HG02571 (cell line): ENCODE measurements at regions not wholly inside any gene's neighbourhood (a gene's known extent, or its start where the extent isn't known, plus 50 kb on each side); places are given as distances from the start of the nearest gene placed in this dataset.
"Not testable (repeated sequence)": the region's sequence is repeated elsewhere in the genome, so short reads cannot be mapped to it uniquely, and the experiment has no call there.

Source experiments
- ATAC-seq: cut with Tn5 transposase; IDR thresholded peaks from one replicate; pipeline ENCODE4 v1.9.1; 2021; ENCODE audit warnings: mild to moderate bottlenecking, moderate library complexity; ENCODE audit not compliant: unreplicated experiment

DNA sequence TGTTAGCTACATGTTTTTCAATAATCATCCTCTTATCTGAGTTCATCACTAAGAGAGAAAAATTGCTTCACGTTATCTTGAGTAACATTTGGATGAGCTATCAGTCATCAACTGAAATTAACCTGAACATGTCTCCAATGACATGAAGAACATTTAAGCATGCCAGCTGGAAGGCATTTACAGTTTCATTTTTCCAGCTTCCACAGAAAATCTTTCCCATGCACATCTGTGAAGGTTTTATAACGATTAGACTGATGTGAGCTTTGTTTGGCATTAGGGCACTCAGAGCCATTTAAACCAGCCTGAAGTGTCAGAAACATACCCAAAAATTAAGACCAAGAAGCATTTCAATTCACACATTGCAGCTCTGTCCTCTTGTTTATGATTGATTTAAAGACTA lies 235.8 kb upstream of the ARHGEF26 start:
- no peak for ATAC-seq

DNA sequence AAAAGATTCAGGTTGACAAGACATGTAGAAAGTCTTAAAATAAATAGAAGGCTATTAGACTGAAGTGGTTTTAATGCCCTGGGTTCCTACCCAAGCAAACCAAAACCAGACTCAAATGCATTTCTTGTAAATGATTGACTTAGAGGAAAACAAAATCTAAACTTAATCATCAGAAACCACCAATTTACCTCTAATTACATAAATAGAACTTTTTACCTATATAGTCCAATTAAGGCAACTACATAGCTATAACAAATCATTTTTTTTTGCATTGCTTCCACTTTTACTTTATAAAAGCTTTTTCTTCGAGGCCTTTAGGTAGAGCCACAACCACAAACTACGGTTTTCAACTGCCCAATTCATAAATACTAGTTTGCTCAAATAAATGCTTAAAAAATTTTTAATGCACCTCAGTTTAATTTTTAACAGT lies 231.3 kb upstream of the ARHGEF26 start:
- no peak for ATAC-seq

DNA sequence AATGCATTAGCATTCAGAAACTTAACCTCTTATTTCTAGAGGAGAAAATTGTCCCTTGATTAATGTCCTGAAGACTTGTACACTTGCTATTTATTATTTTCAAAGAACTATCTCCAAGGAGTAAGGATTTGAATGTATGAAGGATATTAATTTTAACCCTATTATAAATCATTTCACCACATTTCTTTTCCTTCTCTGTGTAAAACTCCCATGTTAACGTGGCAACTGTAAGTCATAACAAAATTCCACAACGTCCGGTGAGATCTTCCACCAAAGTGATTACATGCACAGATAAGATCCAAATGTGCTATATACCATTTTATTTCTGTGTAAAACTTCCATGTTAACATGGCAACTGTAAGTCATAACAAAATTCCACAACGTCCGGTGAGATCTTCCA lies 229.1 kb upstream of the ARHGEF26 start:
- ATAC-seq, result no peak

DNA sequence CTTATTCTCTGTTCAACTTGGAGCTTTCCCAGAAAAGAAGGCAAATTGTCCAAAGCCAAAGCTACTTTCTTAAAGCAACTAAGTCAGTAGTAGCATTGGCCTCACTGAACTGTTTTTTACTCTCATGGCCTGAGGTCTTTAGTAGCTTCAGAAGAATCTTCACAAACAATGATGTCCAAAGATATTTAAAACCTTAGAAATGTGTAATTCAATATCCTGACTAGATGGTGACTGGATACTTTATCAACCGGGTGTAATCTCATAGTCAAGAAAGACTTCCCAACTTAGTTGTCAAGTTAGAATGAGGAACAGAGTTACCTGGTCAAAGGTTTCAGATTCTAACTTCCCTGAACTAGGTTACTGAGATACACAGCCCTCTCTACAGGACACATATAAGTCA lies 226.3 kb upstream of the ARHGEF26 start:
- no peak for ATAC-seq

DNA sequence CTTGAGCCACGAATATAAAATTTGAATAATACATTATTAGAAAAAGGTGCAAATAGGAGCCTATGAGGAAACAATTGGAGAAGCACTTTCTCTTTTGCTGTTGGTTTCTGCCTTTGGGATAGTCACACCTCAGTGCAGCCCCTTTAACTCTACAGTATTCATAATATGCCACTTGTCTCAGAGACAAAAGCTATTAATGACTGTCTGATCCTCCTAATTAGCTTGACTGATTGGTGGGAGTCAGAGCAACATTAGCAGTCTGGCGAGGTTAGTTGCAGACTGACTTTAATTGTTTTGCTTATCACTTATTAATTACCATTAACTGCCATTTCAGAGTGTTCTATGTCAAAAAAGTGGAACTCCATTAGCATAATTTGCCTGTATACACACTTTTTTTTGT lies 225.0 kb upstream of the ARHGEF26 start:
- ATAC-seq, result no peak

DNA sequence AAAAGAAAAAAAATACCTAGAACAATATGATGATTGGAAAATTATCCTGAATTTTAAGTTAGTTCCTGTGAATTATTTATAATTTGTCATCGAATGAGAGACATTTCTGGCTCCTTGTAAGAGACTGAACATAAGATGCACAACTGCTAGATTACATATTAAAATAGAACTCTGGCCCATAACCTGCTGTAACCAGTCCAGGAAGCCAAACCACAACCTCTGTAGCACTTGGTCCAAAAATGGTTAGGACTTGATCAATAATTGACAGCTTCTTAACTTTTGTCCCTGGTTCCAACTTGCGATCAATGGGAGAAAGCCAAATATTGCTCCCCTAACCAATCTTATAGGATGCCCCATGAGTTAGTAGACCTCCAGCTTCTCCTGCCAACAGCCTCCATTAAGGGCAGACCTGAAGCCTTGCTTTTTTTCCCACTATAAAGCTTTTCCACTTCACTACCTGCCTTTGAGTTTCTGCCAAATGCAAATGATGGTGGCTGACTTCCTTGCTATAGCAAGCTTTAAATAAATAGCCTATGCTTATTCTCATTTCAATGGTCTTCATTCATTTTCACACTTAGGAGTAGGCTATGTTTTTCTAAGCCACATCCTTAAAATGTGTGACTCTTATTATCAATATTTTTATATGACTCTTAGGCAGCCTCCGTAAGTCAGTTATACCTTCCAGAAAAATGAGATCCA lies 224.0 kb upstream of the ARHGEF26 start:
- peak; percentile 63 for ATAC-seq

DNA sequence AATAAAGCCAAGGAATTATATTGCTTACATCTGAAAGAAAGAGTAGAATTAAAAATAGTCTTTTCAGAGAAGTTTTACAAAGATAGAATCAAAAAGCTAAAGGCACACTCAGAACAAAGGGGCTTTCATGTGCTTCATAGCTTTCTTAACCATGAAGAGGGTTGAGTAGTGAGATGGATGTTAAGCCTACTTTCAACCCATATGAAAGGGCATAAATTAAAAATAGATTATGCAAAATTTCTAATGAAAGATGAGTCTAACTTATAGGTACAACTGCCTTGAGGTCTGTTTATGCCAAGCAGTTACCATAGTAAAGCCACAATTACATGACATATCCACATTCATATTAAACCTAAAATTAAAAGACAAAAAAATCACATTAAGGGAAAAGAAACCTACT lies 223.3 kb upstream of the ARHGEF26 start:
- ATAC-seq, result peak; percentile 83

DNA sequence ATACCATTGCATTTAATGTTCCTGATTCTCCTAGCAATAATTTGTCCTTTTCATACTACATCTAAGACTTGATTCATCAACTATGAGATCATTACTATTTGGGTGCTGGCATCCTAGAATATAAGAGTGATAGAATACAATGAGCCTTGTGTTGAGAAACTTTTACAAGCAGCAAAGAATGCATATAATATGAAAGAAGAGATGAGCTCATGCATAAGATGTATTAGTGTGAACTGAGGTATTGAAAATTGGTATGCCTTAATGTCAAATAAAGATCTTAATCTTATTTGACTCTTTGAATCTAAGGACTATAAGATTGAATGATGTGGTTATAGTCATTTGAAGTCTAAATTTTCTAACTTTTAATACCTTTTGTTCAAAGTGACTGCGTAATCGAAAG lies 220.0 kb upstream of the ARHGEF26 start:
- ATAC-seq, result no peak

DNA sequence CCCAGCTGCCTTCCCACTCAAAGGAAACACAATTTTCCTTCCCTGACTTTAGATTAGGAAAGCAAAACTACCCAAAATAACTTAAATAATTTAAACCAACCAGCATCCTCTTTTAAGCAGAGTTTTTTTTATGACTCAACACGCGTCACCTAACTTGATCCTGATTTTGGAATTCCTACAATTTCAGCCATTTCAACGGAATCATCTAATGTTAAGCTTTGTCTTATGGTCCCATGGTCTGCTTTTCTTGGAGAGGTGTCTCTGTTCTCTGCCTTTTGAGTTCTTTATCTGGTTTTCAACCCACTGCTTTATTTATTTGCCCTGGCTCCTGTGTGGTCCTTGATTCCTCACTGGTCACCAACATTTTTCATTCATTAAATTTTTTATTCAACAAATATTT lies 219.2 kb upstream of the ARHGEF26 start:
- no peak for ATAC-seq

DNA sequence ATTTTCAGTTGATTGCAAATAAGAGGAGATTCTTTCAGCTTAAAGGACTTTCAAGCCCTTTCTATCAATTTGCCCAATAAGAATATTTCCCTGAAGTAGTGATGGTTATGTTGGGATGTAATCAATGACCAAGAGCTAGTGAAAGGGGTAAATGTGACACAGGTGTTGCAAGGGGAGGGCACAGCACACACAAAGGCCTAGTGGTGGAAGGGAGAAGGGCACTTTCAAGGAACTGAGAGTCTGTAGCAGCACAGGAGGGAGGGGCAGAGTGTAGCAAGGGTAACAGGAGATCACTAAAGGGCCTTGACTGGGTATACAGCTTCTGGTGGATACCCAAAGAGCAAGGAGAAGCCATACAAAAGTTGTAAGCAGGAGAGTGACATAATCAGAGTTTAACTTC lies 217.8 kb upstream of the ARHGEF26 start:
- ATAC-seq, result peak; percentile 75

DNA sequence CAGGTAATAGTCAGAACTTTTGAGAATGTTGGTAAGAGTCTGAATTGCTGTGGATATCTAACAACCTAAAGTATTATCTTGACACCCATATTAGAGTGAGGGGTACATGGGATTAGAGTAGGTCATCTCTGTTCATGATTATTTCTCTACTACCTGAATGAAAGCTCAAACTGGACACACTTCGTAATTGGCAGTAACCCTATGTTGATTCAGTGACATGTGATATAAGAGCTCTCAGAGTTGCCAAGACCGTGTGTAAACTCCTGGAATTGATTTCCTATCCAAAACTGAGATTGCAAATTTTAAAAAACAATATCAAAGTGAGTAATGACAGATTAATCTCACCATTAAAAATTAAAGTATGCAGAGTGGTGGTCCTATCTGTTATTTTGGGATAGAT lies 214.8 kb upstream of the ARHGEF26 start:
- no peak for ATAC-seq

DNA sequence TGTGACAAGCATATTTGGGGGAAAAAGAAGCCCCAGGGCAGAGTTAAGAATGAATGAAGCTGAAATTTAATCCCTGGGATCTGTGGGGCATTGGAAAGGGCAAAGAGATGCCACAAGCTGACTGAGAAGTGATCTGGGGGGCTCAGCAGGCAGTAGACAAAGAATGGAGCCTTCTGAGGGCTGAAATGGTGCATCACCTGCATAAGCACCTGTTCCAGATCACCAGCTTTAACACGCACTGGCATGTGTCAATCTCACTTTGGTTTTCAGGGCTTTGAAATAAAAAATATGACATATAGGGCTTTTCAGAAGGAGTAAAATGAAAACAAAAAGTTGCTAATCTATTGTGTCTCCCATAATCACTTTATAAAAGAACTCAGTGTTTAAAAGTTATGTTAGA lies 210.8 kb upstream of the ARHGEF26 start:
- ATAC-seq, result no peak

DNA sequence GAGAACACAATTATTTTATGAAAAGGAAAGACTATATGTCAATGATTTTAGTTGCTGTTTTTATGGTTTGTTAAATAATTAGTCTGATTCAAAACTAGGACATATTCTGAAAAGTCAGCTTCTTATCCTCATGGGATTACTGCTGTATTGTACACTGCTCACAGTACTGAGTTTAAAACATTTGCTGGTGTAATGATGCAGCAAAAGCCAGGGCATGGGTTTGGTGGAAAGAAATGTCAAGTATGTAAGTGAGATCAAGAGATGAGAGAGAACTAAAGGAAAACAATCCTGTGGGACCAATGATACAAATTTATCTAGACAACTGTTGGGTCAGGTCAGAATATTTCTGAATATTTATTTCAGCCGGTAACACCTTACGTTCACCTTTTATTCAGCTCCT lies 210.1 kb upstream of the ARHGEF26 start:
- no peak for ATAC-seq

DNA sequence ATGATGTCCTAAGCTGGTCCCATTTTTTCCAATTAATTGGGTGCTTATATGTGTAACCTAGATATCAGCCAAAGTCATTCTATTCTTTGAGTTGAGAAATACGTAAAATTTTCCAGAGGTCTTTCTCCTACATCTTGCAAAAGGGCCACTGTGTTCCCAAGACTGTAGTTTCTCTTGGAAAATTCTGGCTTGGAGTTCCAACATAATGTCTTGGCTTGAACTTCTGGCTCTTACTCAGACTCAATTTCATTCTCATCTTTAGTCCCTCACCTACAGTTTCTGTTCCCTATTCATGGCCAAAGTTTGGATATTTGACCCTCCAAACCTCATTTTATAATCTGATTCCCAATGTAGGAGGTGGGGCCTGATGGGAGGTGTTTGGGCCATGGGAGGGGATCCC lies 201.4 kb upstream of the ARHGEF26 start:
- ATAC-seq, result no peak

DNA sequence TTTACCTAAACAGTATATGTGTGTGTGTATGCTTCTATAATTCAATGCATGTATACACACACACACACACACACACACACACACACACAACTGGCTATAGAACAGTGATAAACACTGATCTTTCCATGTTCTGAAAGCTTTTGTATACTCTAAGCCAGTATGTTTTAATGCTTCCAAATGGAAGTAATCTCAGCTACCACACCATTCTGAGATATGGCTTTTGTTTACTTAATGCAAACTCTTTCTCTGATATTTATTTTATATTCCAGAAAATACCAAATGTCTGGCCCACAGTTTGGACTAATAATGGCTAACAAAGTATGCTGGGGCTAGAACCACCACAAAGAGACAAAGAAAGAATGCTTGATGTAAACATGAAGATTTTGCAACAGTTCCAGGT lies 199.4 kb upstream of the ARHGEF26 start:
- no peak for ATAC-seq

DNA sequence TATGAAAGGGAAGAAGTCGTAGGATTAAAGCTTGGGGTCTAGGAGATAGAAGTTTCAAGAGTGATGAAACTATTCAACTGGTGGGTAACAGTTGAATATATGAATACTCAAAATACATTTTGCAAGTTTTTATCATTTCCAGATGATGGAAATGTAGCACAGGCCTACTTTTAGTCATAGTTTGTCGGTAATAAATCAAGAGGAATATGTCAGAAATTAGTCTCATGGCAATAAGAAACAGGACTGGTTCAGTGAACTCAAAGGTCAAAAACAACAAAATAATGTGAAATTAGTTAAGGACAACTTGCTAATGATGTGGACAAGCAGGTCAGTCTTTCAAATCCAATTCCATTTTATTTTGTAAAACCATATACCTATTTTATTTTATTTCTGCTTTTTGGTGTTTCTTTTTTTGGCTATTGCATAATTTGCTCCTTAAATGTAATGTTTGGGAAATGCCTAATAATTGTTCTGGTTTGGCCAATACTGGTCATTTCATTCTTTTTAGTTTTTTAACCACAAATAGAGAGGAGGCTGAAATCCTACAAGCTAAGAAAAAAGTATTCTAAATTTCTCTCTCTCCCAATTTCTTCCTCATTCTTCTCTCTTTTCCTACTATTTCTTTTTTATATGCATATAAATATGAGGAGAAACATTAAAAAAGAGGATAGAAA lies 195.2 kb upstream of the ARHGEF26 start:
- no peak for ATAC-seq

DNA sequence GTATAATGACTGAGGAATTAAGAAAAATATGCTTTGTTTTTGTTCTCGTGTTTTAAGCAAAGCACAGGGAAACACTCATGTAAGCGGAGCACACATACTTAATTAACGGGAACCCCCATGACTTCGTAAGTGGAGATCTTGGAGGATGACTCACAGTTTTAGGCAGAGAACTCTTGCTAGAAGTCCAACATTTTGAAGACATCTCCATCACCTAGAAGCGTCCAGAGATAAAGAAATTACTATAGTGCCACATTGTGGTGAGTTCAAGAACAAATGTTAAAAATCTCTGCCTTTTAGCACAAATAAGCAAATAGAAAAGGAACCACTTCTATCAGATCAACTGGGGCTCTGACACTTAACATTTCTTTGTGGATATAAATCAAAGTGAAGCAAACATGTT lies 194.1 kb upstream of the ARHGEF26 start:
- ATAC-seq, result no peak

DNA sequence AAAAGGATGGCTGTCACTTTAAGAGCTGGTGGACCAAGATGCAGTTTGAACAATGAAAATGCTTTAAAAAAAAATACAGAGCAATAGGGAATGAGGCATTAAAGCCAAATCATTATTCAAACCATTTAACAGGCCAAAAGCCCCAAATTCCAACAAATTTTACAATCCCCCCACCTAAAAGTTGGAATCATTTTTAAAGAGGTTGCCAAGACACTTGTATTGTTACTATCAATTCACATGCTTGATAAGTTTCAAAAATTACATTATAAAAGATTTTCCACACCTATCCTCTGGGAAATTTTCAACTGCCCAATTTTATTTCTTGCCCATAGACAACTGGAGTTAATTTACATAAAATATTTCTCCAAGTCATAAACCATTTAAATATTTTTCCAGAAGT lies 192.3 kb upstream of the ARHGEF26 start:
- no peak for ATAC-seq

DNA sequence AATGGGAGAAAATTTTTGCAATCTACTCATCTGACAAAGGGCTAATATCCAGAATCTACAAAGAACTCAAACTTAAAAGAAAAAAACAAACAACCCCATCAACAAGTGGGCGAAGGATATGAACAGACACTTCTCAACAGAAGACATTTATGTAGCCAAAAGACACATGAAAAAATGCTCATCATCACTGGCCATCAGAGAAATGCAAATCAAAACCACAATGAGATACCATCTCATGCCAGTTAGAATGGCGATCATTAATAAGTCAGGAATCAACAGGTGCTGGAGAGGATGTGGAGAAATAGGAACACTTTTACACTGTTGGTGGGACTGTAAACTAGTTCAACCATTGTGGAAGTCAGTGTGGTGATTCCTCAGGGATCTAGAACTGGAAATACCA lies 187.7 kb upstream of the ARHGEF26 start:
- not testable (repeated sequence) for ATAC-seq

DNA sequence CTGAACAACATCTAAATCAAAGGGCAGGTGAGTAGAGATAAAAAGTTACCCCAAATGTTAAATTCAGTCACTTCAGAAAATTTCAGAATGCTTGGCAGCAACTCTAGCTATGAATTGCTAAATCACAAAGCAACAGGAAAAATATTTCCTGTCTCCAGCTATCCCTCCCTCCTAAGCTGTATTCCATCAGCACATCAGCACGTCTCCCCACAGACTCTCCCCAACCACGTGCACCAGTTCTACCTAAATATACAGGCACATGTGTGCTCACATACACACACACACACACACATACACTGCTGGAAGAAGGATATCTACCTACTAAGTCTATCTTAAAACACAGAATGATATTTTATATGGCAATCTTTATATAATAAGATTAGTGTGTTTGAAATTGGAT lies 177.1 kb upstream of the ARHGEF26 start:
- ATAC-seq, result no peak

DNA sequence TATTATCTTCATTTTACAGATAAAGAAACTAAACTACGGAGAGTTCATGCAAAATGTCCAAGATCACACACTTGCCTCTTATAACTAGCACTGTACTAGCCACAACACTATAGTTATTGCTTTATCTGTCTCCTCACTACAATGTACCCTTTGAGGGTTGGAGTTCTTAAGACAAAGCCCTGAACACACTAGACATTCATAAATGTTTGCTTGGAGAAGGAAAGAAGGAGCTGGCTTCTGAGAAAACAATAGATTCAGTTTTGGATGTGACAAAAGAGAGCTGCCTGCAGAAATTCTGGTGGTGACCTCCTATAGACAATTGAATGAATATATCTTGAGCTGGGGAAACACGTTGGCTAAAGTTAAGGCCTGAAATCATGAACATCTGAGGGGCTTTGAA lies 169.9 kb upstream of the ARHGEF26 start:
- ATAC-seq, result no peak

DNA sequence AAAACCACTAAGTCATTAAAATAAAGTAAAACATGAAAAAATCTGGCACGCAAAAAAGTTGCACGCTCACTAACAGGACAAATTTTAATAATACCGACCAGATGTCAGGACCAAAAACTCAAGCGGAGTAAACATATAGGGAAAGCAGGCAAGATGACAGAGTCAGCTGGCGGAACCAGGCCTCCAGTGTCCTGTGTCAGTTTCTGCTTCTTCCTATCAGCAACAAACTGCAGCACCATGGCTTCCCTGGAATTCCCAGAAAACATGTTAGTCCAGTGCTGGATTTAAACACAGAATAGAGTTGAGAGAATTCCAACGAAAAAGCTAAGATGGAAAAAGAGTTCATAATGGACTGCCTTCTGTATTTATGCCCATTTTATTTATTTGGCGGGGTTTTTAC lies 169.1 kb upstream of the ARHGEF26 start:
- no peak for ATAC-seq

DNA sequence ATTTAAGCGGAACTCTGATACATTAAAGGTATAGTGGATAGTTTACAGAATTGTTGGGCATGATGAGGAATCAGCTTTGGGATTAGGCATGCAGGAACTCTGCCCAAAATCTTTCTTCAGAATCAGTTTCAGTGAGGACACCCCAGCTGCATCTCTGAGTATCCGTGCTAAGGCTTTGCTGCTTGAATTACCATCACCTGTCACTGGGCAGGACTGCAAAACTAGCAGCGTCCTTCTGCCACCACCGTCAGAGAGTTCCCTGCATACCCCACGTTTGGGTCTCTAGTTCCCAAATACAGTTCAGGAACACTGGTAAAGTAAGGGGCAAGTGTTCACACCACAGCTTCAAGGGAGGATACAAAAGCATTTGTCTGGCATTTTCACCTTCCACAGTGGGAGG lies 164.6 kb upstream of the ARHGEF26 start:
- no peak for ATAC-seq
